NB4 (cell line): ENCODE measurements at regions not wholly inside any gene's neighbourhood (a gene's known extent, or its start where the extent isn't known, plus 50 kb on each side); places are given as distances from the start of the nearest gene placed in this dataset.

Experiments used
- POLR2A ChIP-seq: IDR thresholded peaks from 2 replicates; pipeline ENCODE4 v1.6.1; 2011; ENCODE audit warnings: mild to moderate bottlenecking; ENCODE audit not compliant: insufficient read length; ENCODE audit errors: extremely low read depth
- TF ChIP-seq, protein P1 (sequence below): IDR thresholded peaks from one replicate; pipeline ENCODE4 v1.5.1; 2012; ENCODE audit warnings: low read depth, low read length
- TF ChIP-seq, protein P2 (sequence below): IDR thresholded peaks from 2 replicates; pipeline ENCODE4 v1.6.1; 2011; ENCODE audit warnings: low read depth, low read length

DNA sequence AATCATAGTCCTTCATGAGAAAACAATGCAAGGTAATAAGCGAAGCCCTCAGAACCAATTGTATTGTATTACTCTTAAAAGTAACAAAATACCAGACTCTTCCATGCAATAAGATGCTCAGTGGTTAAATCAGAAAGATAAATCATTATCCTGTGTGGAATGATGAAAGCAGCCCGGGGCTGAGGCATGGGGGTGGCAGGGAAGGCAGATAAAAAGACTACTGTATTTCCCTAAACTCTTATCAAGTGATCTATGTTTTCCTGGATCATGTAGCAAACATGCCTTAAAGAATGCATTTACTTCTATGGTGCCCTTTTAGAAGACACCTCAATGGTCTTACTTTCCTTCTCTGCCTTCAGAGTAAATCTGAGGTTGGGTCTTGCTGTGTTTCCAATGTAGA, 105.6 kb upstream of the DAPK1 start:
- TF ChIP-seq, protein P1, sequence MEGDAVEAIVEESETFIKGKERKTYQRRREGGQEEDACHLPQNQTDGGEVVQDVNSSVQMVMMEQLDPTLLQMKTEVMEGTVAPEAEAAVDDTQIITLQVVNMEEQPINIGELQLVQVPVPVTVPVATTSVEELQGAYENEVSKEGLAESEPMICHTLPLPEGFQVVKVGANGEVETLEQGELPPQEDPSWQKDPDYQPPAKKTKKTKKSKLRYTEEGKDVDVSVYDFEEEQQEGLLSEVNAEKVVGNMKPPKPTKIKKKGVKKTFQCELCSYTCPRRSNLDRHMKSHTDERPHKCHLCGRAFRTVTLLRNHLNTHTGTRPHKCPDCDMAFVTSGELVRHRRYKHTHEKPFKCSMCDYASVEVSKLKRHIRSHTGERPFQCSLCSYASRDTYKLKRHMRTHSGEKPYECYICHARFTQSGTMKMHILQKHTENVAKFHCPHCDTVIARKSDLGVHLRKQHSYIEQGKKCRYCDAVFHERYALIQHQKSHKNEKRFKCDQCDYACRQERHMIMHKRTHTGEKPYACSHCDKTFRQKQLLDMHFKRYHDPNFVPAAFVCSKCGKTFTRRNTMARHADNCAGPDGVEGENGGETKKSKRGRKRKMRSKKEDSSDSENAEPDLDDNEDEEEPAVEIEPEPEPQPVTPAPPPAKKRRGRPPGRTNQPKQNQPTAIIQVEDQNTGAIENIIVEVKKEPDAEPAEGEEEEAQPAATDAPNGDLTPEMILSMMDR: no peak
- TF ChIP-seq POLR2A: no peak
- TF ChIP-seq, protein P2, sequence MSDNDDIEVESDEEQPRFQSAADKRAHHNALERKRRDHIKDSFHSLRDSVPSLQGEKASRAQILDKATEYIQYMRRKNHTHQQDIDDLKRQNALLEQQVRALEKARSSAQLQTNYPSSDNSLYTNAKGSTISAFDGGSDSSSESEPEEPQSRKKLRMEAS: no peak
